ENCODE measurements at regions not wholly inside any gene's neighbourhood (a gene's known extent, or its start where the extent isn't known, plus 50 kb on each side); places are given as distances from the start of the nearest gene placed in this dataset.

DNA sequence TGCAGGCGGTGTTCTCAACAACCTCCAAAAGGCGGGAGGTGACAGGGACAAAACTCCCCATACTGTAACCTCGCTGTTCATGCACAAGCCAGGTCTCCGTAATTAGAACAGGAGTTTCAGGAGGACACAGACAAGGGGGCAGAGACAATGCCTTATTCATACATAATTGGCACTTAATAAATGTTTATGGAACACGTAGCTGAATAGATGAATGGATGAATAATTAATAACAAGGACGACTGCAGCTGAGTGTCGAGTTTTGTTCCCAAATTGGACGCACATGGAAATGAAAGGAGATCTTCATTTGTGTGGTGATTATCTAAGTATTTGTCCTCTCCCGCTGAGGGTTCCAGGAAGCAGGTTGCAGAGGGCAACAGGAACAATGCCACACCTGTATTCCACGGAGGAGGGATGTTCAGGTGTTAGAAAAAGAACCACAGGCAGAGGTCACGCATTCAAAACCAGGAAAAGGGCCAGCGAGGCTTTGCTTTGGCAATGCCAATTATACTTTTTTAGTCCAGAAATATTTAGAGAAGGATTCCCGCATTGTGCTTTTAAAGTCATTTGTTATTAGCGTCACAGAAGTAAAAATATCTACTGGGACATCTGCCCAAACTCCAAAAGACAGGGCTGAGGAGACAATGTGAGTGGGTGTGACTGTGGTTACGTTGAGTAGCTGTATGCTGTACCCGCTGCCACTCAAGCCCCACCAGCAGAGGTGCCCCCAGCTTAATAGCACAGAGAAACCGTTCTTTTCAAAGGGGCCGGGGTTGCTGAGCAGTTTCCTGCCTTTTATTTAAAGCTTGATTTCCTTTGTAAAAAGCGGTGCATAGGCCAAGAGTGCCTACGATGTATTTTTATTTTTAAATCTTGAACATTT lies 123.3 kb downstream of the PXDC1 start:
- CTCF ChIA-PET = no interaction called here
- Histone ChIP-seq H3K27me3 (ENCODE audit: insufficient read depth) (peaks cover 64% of the 10 kb centered on the region), H3K9me3 (no peaks in the 10 kb centered on the region), H3F3A (replicated peaks; ENCODE audit: insufficient read depth) (no peaks in the 10 kb centered on the region), H3K9ac (no peak overlapping the region), H3K79me2 (ENCODE audit: insufficient read depth) (no peaks in the 10 kb centered on the region), H3K4me1 (ENCODE audit: control insufficient read depth in 1 of 2, insufficient read depth in 2 of 2, low read depth in 1 of 2, low read length in 1 of 2) (no peaks in the 10 kb centered on the region), H3K36me3 (replicated peaks in 1 of 2; ENCODE audit: control insufficient read depth in 1 of 2, insufficient read depth in 2 of 2, low read length in 1 of 2) (no peaks in the 10 kb centered on the region), H3K9me2 (no peaks in the 10 kb centered on the region), H2AFZ (ENCODE audit: low read depth) (no peak overlapping the region), H3K4me2 (no peak overlapping the region), H3K4me3 (ENCODE audit: low read depth in 2 of 2, low read length in 1 of 2) (no peak overlapping the region), H4K20me1 (ENCODE audit: insufficient read depth) (no peaks in the 10 kb centered on the region), H3K27ac (ENCODE audit: low read depth in 2 of 2, low read length in 1 of 2) (no peak overlapping the region)
- POLR2A ChIA-PET = no interaction called here
- TF ChIP-seq JUND (IDR thresholded peaks at IDR 0.05) (no peak), MEF2A (IDR thresholded peaks at IDR 0.05; ENCODE audit: borderline replicate concordance, low read depth) (no peak), RFX5 (IDR thresholded peaks at IDR 0.05; ENCODE audit: low read length) (no peak), GATA2 (CRISPR knock-in tag; IDR thresholded peaks at IDR 0.05) (no peak)
- TF ChIP-seq, protein P1, sequence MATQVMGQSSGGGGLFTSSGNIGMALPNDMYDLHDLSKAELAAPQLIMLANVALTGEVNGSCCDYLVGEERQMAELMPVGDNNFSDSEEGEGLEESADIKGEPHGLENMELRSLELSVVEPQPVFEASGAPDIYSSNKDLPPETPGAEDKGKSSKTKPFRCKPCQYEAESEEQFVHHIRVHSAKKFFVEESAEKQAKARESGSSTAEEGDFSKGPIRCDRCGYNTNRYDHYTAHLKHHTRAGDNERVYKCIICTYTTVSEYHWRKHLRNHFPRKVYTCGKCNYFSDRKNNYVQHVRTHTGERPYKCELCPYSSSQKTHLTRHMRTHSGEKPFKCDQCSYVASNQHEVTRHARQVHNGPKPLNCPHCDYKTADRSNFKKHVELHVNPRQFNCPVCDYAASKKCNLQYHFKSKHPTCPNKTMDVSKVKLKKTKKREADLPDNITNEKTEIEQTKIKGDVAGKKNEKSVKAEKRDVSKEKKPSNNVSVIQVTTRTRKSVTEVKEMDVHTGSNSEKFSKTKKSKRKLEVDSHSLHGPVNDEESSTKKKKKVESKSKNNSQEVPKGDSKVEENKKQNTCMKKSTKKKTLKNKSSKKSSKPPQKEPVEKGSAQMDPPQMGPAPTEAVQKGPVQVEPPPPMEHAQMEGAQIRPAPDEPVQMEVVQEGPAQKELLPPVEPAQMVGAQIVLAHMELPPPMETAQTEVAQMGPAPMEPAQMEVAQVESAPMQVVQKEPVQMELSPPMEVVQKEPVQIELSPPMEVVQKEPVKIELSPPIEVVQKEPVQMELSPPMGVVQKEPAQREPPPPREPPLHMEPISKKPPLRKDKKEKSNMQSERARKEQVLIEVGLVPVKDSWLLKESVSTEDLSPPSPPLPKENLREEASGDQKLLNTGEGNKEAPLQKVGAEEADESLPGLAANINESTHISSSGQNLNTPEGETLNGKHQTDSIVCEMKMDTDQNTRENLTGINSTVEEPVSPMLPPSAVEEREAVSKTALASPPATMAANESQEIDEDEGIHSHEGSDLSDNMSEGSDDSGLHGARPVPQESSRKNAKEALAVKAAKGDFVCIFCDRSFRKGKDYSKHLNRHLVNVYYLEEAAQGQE (IDR thresholded peaks at IDR 0.05; ENCODE audit: low read depth, low read length) = no peak
- no peak for DNase-seq
- 45% methylated on average over 20 of the region's 20 CpGs for WGBS (ENCODE audit: low lambda C conversion rate)

DNA sequence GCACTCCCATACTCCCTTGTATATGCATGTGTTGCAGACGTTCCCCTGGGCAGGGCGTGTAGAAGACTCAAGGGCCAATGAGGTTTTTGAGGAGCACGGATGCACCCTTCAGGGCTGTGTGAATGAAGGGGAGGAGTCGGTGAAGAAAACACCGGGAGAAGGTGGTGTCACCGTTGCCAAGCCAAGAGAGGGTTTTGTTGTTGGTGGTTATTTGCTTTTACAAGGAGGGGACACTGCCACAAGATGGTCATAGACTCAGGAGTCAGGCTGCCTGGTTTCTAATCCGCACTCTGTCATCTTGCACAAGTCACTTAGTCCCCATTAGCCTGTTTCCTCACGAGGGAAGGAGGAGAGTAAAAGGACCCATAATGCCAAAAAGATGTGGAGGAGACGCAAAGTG lies 124.0 kb downstream of the PXDC1 start:
- no peak overlapping the region for H3K4me3 ChIP-seq (ENCODE audit: low read depth in 2 of 2, low read length in 1 of 2)
- POLR2A ChIA-PET = no interaction called here
- CTCF ChIA-PET = no interaction called here
- no peaks in the 10 kb centered on the region for H4K20me1 ChIP-seq (ENCODE audit: insufficient read depth)
- no peak overlapping the region for H2AFZ ChIP-seq (ENCODE audit: low read depth)
- no peaks in the 10 kb centered on the region for H3F3A ChIP-seq (replicated peaks; ENCODE audit: insufficient read depth)
- H3K9me3 ChIP-seq = no peaks in the 10 kb centered on the region
- peaks cover 64% of the 10 kb centered on the region for H3K27me3 ChIP-seq (ENCODE audit: insufficient read depth)
- H3K9ac ChIP-seq = no peak overlapping the region
- no peak for DNase-seq
- no peak overlapping the region for H3K27ac ChIP-seq (ENCODE audit: low read depth in 2 of 2, low read length in 1 of 2)
- no peaks in the 10 kb centered on the region for H3K36me3 ChIP-seq (replicated peaks in 1 of 2; ENCODE audit: control insufficient read depth in 1 of 2, insufficient read depth in 2 of 2, low read length in 1 of 2)
- H3K79me2 ChIP-seq (ENCODE audit: insufficient read depth) = no peaks in the 10 kb centered on the region
- WGBS (ENCODE audit: low lambda C conversion rate) = 49% methylated on average over 9 of the region's 9 CpGs
- H3K4me2 ChIP-seq = no peak overlapping the region
- H3K9me2 ChIP-seq = no peaks in the 10 kb centered on the region
- H3K4me1 ChIP-seq (ENCODE audit: control insufficient read depth in 1 of 2, insufficient read depth in 2 of 2, low read depth in 1 of 2, low read length in 1 of 2) = no peaks in the 10 kb centered on the region
- no peak for TF ChIP-seq CHD2 (IDR thresholded peaks at IDR 0.05; ENCODE audit: low read length, partially characterized antibody)
- TF ChIP-seq JUND (IDR thresholded peaks at IDR 0.05) = no peak
- no peak for TF ChIP-seq TCF12 (IDR thresholded peaks at IDR 0.05)
- TF ChIP-seq FOSL2 (IDR thresholded peaks at IDR 0.05; ENCODE audit: borderline replicate concordance, low read depth) = no peak
- TF ChIP-seq RXRA (IDR thresholded peaks at IDR 0.05; ENCODE audit: borderline replicate concordance, low read depth) = no peak
- TF ChIP-seq SMC3 (IDR thresholded peaks at IDR 0.05; ENCODE audit: low read depth, low read length) = no peak

Data from SK-N-SH (cell line).